Right lobe of liver (tissue), 6 donors: ENCODE measurements at regions not wholly inside any gene's neighbourhood (a gene's known extent, or its start where the extent isn't known, plus 50 kb on each side); places are given as distances from the start of the nearest gene placed in this dataset.

Source experiments
- ATAC-seq, 4 donors: fragments of 200-7000 bp; cut with Tn5 transposase; one replicate each; pipeline ENCODE4 v1.9.1; 2020; ENCODE audit warnings: mild to moderate bottlenecking in 4 of 4, moderate library complexity in 4 of 4
- DNase-seq, 3 donors: peaks; one replicate each; pipeline ENCODE4 v3.0.0-alpha.2; 2020
- H3K27ac ChIP-seq, 3 donors: fragments of 200-600 bp; one replicate each; pipeline ENCODE4 v1.8.0; 2022
- H3K27me3 ChIP-seq, 2 donors: fragments of 200-600 bp; one replicate each; pipeline ENCODE4 v1.8.0; 2022
- H3K36me3 ChIP-seq, 4 donors: fragments of 200-600 bp; sonication (generic) in 1 of 4; one replicate each; pipeline versions ENCODE4 v1.5.1 to v1.8.0; 2017 to 2022; ENCODE audit warnings: control low read depth in 1 of 4
- H3K4me1 ChIP-seq, 4 donors: fragments of 200-600 bp; sonication (generic) in 1 of 4; one replicate each; pipeline versions ENCODE4 v1.5.1 to v1.8.0; 2017 to 2022; ENCODE audit warnings: control low read depth in 1 of 4
- H3K4me3 ChIP-seq, 3 donors: fragments of 200-600 bp; one replicate each; pipeline ENCODE4 v1.8.0; 2022
- H3K9me3 ChIP-seq, 4 donors: fragments of 200-600 bp; sonication (generic) in 1 of 4; one replicate each; pipeline versions ENCODE4 v1.5.1 to v1.8.0; 2017 to 2022; ENCODE audit warnings: control low read depth in 1 of 4
- POLR2A ChIP-seq: fragments of 450-650 bp; IDR thresholded peaks from one replicate; pipeline ENCODE4 v1.6.1; 2017; ENCODE audit warnings: antibody characterized with exemption, mild to moderate bottlenecking
- WGBS: methylation state at CpG from one replicate; pipeline ENCODE4 v1.1.6; 2018; ENCODE audit warnings: low coverage, low lambda C conversion rate; ENCODE audit not compliant: insufficient coverage; ENCODE audit errors: missing lambda C conversion rate; 5-methylcytosine and 5-hydroxymethylcytosine counted together
- intact Hi-C, 2 donors: fragments of 100-400 bp; cut with DNase I; formaldehyde crosslinking; loops; one replicate each; pipeline versions ENCODE4 v1.11.2 to v1.14.1; 2022
- small RNA-seq, 2 experiments: library from RNA; depleted of rRNA; stranded (forward); fragments of <200 nt; gene quantifications; one replicate each; pipeline ENCODE3, GENCODE V24; 2016
- TF ChIP-seq, protein P1 (sequence below), 4 donors: fragments of 200-600 bp in 3 of 4; fragments of 450-650 bp in 1 of 4; IDR thresholded peaks; one replicate each; pipeline versions ENCODE4 v1.5.1 to v1.8.0; 2016 to 2022; ENCODE audit warnings: antibody characterized with exemption in 4 of 4, mild to moderate bottlenecking in 2 of 4
- donor health status: DM: no; HTN: yes; CAD: no.
- donor health status: DM: no; HTN: no; CAD: no.
- donor health status: DM: no; HTN: no; CAD: no.
- donor health status: DM: no; HTN: yes; CAD: no.
- donor health status: DM: no; HTN: yes; CAD: no.

DNA sequence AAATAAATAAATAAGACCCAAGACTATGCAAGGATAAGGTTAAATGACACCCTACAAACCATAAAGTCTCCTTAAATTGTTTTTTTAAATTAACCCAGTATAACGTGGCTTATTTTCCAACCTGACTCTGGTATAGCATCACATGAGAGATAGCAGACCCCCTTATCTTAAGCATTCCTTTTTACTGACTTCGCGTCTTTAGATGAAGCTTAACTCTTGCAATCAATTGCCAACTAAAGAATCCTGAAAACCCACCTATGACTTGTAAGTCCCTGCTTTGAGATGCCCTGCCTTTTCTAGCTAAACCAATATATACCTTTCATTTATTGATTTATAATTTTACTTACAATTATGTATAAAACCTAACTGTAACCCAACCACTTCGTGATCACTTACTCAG is 57.1 kb upstream of the RAB12 start:
- no peak for TF ChIP-seq POLR2A
- TF ChIP-seq, protein P1, sequence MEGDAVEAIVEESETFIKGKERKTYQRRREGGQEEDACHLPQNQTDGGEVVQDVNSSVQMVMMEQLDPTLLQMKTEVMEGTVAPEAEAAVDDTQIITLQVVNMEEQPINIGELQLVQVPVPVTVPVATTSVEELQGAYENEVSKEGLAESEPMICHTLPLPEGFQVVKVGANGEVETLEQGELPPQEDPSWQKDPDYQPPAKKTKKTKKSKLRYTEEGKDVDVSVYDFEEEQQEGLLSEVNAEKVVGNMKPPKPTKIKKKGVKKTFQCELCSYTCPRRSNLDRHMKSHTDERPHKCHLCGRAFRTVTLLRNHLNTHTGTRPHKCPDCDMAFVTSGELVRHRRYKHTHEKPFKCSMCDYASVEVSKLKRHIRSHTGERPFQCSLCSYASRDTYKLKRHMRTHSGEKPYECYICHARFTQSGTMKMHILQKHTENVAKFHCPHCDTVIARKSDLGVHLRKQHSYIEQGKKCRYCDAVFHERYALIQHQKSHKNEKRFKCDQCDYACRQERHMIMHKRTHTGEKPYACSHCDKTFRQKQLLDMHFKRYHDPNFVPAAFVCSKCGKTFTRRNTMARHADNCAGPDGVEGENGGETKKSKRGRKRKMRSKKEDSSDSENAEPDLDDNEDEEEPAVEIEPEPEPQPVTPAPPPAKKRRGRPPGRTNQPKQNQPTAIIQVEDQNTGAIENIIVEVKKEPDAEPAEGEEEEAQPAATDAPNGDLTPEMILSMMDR (IDR thresholded peaks at IDR 0.05) = no peak
- H3K36me3 ChIP-seq = no peaks in the 10 kb centered on the region
- no peaks in the 10 kb centered on the region for H3K9me3 ChIP-seq
- WGBS = 57% methylated on average over 4 of the region's 4 CpGs
- no peaks in the 10 kb centered on the region for H3K4me1 ChIP-seq
- ATAC-seq (no peak), DNase-seq (no peak)
- H3K27ac ChIP-seq = no peak overlapping the region
- no peak overlapping the region for H3K4me3 ChIP-seq
- no peaks in the 10 kb centered on the region for H3K27me3 ChIP-seq
- intact Hi-C loops = no loop called here

DNA sequence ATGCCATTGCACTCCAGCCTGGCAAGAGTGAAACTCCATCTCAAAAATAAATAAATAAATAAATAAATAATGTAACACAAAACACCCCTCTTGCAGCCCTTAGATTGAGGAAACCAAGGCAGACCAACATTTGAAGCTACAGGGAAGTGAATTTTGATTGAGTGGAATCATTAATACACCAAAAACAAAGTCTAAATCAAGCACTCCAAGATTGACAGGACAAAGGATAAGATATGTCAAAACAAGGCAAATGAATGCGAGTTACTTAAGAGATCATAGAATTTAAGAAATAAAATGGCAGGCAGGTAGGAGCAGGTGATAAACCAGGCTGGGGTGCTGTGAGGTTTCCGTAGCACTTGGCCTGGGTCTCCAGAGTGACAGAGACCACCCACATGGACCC is 54.9 kb upstream of the RAB12 start:
- Histone ChIP-seq H3K4me3 (no peak overlapping the region), H3K36me3 (no peaks in the 10 kb centered on the region), H3K27me3 (no peaks in the 10 kb centered on the region), H3K9me3 (no peaks in the 10 kb centered on the region), H3K27ac (no peak overlapping the region), H3K4me1 (no peaks in the 10 kb centered on the region)
- DNase-seq (no peak), ATAC-seq (no peak)
- WGBS = 81% methylated on average over 2 of the region's 2 CpGs
- TF ChIP-seq POLR2A = no peak
- TF ChIP-seq, protein P1 (IDR thresholded peaks at IDR 0.05) = no peak
- intact Hi-C loops = no loop called here

DNA sequence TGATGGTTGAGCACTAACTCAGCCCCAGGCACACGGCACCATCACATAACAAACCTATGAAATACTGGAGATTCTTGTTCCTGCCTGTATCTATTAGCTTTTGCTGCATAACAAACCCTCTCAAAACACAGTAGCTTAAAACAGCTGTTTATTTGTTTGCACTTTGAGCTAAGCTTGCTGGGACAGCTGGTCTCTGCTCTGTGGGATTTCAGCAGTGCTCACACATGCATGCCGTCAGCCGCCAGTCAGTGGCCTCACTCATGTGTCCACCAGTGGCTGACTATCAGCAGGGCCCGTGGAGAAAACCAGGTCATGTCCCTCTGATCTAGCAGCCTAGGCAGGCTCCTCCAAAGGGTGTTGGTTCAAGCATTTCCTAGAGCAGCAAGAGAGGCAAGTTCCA is 52.8 kb upstream of the RAB12 start:
- intact Hi-C loops = no loop called here
- WGBS = 70% methylated on average over 2 of the region's 4 CpGs
- H3K4me3 ChIP-seq = no peak overlapping the region
- no peaks in the 10 kb centered on the region for H3K9me3 ChIP-seq
- TF ChIP-seq POLR2A = no peak
- TF ChIP-seq, protein P1 (IDR thresholded peaks at IDR 0.05) = no peak
- H3K4me1 ChIP-seq = no peaks in the 10 kb centered on the region
- H3K36me3 ChIP-seq = no peaks in the 10 kb centered on the region
- H3K27me3 ChIP-seq = no peaks in the 10 kb centered on the region
- ATAC-seq = no peak
- H3K27ac ChIP-seq = no peak overlapping the region
- DNase-seq = no peak

Small RNA genes in the stretch of these regions (small RNA-seq; reads per million reads assigned to genes)
- gene RN7SL50P = 0 reads per million in 2 experiments
